ENCODE measurements at regions not wholly inside any gene's neighbourhood (a gene's known extent, or its start where the extent isn't known, plus 50 kb on each side); places are given as distances from the start of the nearest gene placed in this dataset.
"Not testable (repeated sequence)": the region's sequence is repeated elsewhere in the genome, so short reads cannot be mapped to it uniquely, and the experiment has no call there.

- DNase-seq = no peak
- H3K4me3 ChIP-seq = no peak overlapping the region
- no peaks in the 10 kb centered on the region for H3K4me1 ChIP-seq
Measured at GRCh38 chr13:72559716-72560115, 167.7 kb downstream of the MZT1 start.

GRCh38 chr13:72556945-72557344 is 170.5 kb downstream of the MZT1 start:
- no peaks in the 10 kb centered on the region for H3K27me3 ChIP-seq
- DNase-seq = no peak

More at GRCh38 chr13:72559716-72560115, 167.7 kb downstream of the MZT1 start:
- H3K27ac ChIP-seq = no peak overlapping the region
- H3K27me3 ChIP-seq = no peaks in the 10 kb centered on the region
- no peaks in the 10 kb centered on the region for H3K36me3 ChIP-seq
- no peaks in the 10 kb centered on the region for H3K9me3 ChIP-seq (replicated peaks)

GRCh38 chr13:72555601-72556000 is 171.8 kb downstream of the MZT1 start:
- H3K36me3 ChIP-seq = no peaks in the 10 kb centered on the region
- H3K27ac ChIP-seq = no peak overlapping the region
- no peaks in the 10 kb centered on the region for H3K4me1 ChIP-seq
- H3K27me3 ChIP-seq = no peaks in the 10 kb centered on the region
- no peaks in the 10 kb centered on the region for H3K9me3 ChIP-seq (replicated peaks)
- no peak overlapping the region for H3K4me3 ChIP-seq
- DNase-seq = no peak

More at GRCh38 chr13:72556945-72557344, 170.5 kb downstream of the MZT1 start:
- Histone ChIP-seq H3K9me3 (replicated peaks) (no peaks in the 10 kb centered on the region), H3K27ac (no peak overlapping the region), H3K4me3 (no peak overlapping the region), H3K36me3 (no peaks in the 10 kb centered on the region), H3K4me1 (no peaks in the 10 kb centered on the region)

- Histone ChIP-seq H3K27ac (no peak overlapping the region), H3K36me3 (no peaks in the 10 kb centered on the region), H3K27me3 (no peaks in the 10 kb centered on the region), H3K4me1 (no peaks in the 10 kb centered on the region), H3K4me3 (no peak overlapping the region), H3K9me3 (replicated peaks) (no peaks in the 10 kb centered on the region)
- no peak for DNase-seq
Measured at GRCh38 chr13:72552731-72553130, 174.7 kb downstream of the MZT1 start.

- not testable (repeated sequence) for H3K9me3 ChIP-seq (replicated peaks); H3K27ac ChIP-seq; H3K4me1 ChIP-seq; H3K36me3 ChIP-seq; H3K4me3 ChIP-seq; H3K27me3 ChIP-seq; DNase-seq
Measured at GRCh38 chr13:72545895-72546294, 181.5 kb downstream of the MZT1 start.

GRCh38 chr13:72545030-72545719 is 182.3 kb downstream of the MZT1 start:
- no peaks in the 10 kb centered on the region for H3K4me1 ChIP-seq
- no peak overlapping the region for H3K4me3 ChIP-seq
- no peaks in the 10 kb centered on the region for H3K9me3 ChIP-seq (replicated peaks)
- no peaks in the 10 kb centered on the region for H3K36me3 ChIP-seq
- DNase-seq = no peak
- no peak overlapping the region for H3K27ac ChIP-seq
- no peaks in the 10 kb centered on the region for H3K27me3 ChIP-seq

- DNase-seq = no peak
- Histone ChIP-seq H3K36me3 (no peaks in the 10 kb centered on the region), H3K4me3 (no peak overlapping the region), H3K27me3 (no peaks in the 10 kb centered on the region), H3K27ac (no peak overlapping the region), H3K4me1 (no peaks in the 10 kb centered on the region), H3K9me3 (replicated peaks) (no peaks in the 10 kb centered on the region)
Measured at GRCh38 chr13:72544042-72544441, 183.4 kb downstream of the MZT1 start.

GRCh38 chr13:72542241-72542640 is 185.2 kb downstream of the MZT1 start:
- Histone ChIP-seq H3K27ac (no peak overlapping the region), H3K4me3 (no peak overlapping the region), H3K4me1 (no peaks in the 10 kb centered on the region), H3K27me3 (no peaks in the 10 kb centered on the region), H3K36me3 (no peaks in the 10 kb centered on the region), H3K9me3 (replicated peaks) (no peaks in the 10 kb centered on the region)
- no peak for DNase-seq

GRCh38 chr13:72541674-72542073 is 185.8 kb downstream of the MZT1 start:
- Histone ChIP-seq H3K27me3 (no peaks in the 10 kb centered on the region), H3K9me3 (replicated peaks) (no peaks in the 10 kb centered on the region), H3K4me1 (no peaks in the 10 kb centered on the region), H3K36me3 (no peaks in the 10 kb centered on the region), H3K27ac (no peak overlapping the region), H3K4me3 (no peak overlapping the region)
- no peak for DNase-seq

GRCh38 chr13:72540881-72541280 is 186.5 kb downstream of the MZT1 start:
- no peak overlapping the region for H3K4me3 ChIP-seq
- no peak for DNase-seq
- H3K36me3 ChIP-seq = no peaks in the 10 kb centered on the region
- no peaks in the 10 kb centered on the region for H3K4me1 ChIP-seq
- H3K9me3 ChIP-seq (replicated peaks) = no peaks in the 10 kb centered on the region
- no peak overlapping the region for H3K27ac ChIP-seq
- no peaks in the 10 kb centered on the region for H3K27me3 ChIP-seq

GRCh38 chr13:72539925-72540324 is 187.5 kb downstream of the MZT1 start:
- Histone ChIP-seq H3K27ac (no peak overlapping the region), H3K4me1 (no peaks in the 10 kb centered on the region), H3K27me3 (no peaks in the 10 kb centered on the region), H3K4me3 (no peak overlapping the region), H3K9me3 (replicated peaks) (no peaks in the 10 kb centered on the region), H3K36me3 (no peaks in the 10 kb centered on the region)
- no peak for DNase-seq

- no peak for DNase-seq
- Histone ChIP-seq H3K27ac (no peak overlapping the region), H3K36me3 (no peaks in the 10 kb centered on the region), H3K9me3 (replicated peaks) (no peaks in the 10 kb centered on the region), H3K27me3 (no peaks in the 10 kb centered on the region), H3K4me3 (no peak overlapping the region), H3K4me1 (no peaks in the 10 kb centered on the region)
Measured at GRCh38 chr13:72537782-72538181, 189.6 kb downstream of the MZT1 start.

GRCh38 chr13:72537395-72537780 is 190.0 kb downstream of the MZT1 start:
- DNase-seq = no peak
- Histone ChIP-seq H3K27ac (no peak overlapping the region), H3K9me3 (replicated peaks) (no peaks in the 10 kb centered on the region), H3K27me3 (no peaks in the 10 kb centered on the region), H3K4me3 (no peak overlapping the region), H3K4me1 (no peaks in the 10 kb centered on the region), H3K36me3 (no peaks in the 10 kb centered on the region)

- Histone ChIP-seq H3K36me3 (no peaks in the 10 kb centered on the region), H3K27me3 (no peaks in the 10 kb centered on the region), H3K27ac (no peak overlapping the region), H3K4me1 (no peaks in the 10 kb centered on the region), H3K9me3 (replicated peaks) (no peaks in the 10 kb centered on the region), H3K4me3 (no peak overlapping the region)
- no peak for DNase-seq
Measured at GRCh38 chr13:72536714-72537394, 190.6 kb downstream of the MZT1 start.

- Histone ChIP-seq H3K4me3 (no peak overlapping the region), H3K9me3 (replicated peaks) (no peaks in the 10 kb centered on the region), H3K36me3 (no peaks in the 10 kb centered on the region), H3K27ac (no peak overlapping the region), H3K4me1 (no peaks in the 10 kb centered on the region), H3K27me3 (no peaks in the 10 kb centered on the region)
- DNase-seq = no peak
Measured at GRCh38 chr13:72534951-72535640, 192.3 kb downstream of the MZT1 start.
